Tibial artery (tissue), 4 donors: ENCODE measurements at regions not wholly inside any gene's neighbourhood (a gene's known extent, or its start where the extent isn't known, plus 50 kb on each side); places are given as distances from the start of the nearest gene placed in this dataset.

ENCODE experiments used
- DNase-seq, 2 donors: peaks; one replicate each; pipeline ENCODE4 v3.0.0-alpha.2; 2019
- H3K27ac ChIP-seq, 2 donors: fragments of 200-600 bp; sonication (generic) in 1 of 2; 1 replicate in 1 of 2; 2 replicates in 1 of 2; pipeline ENCODE4 v1.5.1; 2018 to 2019; ENCODE audit warnings: mild to moderate bottlenecking in 1 of 2
- H3K27me3 ChIP-seq, 2 donors: fragments of 200-600 bp; sonication (generic) in 1 of 2; one replicate each; pipeline versions ENCODE4 v1.5.1 to v1.6.0; 2016 to 2019
- H3K36me3 ChIP-seq, 3 donors: fragments of 200-600 bp; sonication (generic) in 2 of 3; one replicate each; pipeline ENCODE4 v1.5.1; 2016 to 2019; ENCODE audit warnings: mild to moderate bottlenecking in 2 of 3
- H3K4me1 ChIP-seq, 4 donors: fragments of 200-600 bp; sonication (generic) in 2 of 4; 1 replicate in 3 of 4; 2 replicates in 1 of 4; pipeline ENCODE4 v1.5.1; 2016 to 2019
- H3K4me3 ChIP-seq, 2 donors: fragments of 200-600 bp; sonication (generic) in 1 of 2; 1 replicate in 1 of 2; 2 replicates in 1 of 2; pipeline ENCODE4 v1.5.1; 2018 to 2019; ENCODE audit warnings: mild to moderate bottlenecking in 2 of 2
- H3K9me3 ChIP-seq, 3 donors: fragments of 200-600 bp; sonication (generic) in 1 of 3; one replicate each; pipeline ENCODE4 v1.5.1; 2016 to 2019
- intact Hi-C: fragments of 100-400 bp; cut with DNase I; formaldehyde crosslinking; loops from one replicate; pipeline ENCODE4 v1.15.0; 2023; ENCODE audit warnings: low total_unique reads
- TF ChIP-seq, protein P1 (sequence below), 2 experiments: fragments of 200-600 bp in 1 of 2; fragments of 450-650 bp in 1 of 2; IDR thresholded peaks; one replicate each; pipeline ENCODE4 v1.5.1; 2017 to 2019; ENCODE audit warnings: antibody characterized with exemption in 2 of 2, mild to moderate bottlenecking in 1 of 2, moderate library complexity in 1 of 2

DNA sequence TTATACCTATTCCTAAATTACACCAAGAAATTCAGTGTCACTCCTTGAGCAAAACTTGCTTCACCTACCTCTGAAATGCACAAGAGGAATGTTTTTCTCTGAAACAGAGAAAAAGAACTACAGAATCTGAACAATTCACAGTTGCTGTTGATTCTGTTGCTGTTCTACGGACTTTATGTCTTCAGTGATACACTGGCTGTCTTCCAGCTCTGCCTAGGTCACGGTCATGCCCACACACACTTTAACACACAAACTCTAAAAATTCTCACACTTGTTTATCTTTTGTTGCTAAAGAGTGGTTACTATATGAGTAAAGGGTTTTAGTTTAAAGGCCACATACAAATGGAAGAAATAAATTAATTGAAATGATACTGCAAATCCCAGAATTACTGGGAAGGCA is 124.4 kb upstream of the SPRY2 start:
- Histone ChIP-seq H3K4me3 (no peak overlapping the region), H3K4me1 (peaks cover 0 to 39% (median 25%) of the 10 kb centered on the region in 4 donors), H3K27ac (no peak overlapping the region), H3K27me3 (no peaks in the 10 kb centered on the region), H3K9me3 (no peaks in the 10 kb centered on the region), H3K36me3 (no peaks in the 10 kb centered on the region)
- TF ChIP-seq, protein P1, sequence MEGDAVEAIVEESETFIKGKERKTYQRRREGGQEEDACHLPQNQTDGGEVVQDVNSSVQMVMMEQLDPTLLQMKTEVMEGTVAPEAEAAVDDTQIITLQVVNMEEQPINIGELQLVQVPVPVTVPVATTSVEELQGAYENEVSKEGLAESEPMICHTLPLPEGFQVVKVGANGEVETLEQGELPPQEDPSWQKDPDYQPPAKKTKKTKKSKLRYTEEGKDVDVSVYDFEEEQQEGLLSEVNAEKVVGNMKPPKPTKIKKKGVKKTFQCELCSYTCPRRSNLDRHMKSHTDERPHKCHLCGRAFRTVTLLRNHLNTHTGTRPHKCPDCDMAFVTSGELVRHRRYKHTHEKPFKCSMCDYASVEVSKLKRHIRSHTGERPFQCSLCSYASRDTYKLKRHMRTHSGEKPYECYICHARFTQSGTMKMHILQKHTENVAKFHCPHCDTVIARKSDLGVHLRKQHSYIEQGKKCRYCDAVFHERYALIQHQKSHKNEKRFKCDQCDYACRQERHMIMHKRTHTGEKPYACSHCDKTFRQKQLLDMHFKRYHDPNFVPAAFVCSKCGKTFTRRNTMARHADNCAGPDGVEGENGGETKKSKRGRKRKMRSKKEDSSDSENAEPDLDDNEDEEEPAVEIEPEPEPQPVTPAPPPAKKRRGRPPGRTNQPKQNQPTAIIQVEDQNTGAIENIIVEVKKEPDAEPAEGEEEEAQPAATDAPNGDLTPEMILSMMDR (IDR thresholded peaks at IDR 0.05) = no peak
- intact Hi-C loops = no loop called here
- DNase-seq = no peak

DNA sequence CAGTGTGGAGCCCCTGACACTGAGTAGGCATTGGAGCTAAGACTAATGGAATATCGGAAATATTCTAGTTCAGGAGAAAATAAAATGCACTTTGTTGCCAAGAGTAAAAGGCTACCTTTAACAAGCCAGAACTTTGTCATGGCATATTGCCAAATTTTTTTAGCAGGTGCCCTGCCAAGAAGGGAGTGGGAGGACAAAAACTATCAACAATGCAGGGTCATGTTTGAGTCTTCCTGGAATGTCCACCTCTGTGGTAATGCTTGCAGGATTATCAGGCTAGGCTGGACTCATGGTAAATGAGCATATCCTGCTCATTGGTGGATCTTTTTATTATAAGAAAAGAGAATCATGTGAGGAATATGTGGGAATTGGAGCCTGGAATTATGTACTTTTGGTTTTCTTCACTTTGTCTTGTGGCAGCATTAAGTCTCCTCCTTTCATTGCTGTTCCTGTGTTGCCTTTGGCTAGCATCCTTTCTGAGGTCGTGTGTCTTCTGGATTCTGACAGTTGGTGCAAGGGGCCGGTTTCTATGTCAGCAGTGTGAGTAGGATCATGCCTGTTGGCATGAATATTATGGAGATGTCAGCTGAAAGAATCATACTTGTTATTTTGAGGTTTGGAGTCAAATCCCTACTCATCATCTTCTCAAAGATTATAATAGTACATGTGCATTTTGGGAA is 122.9 kb upstream of the SPRY2 start:
- no peaks in the 10 kb centered on the region for H3K9me3 ChIP-seq
- peak in 1 of 2 donors; percentile 55 for DNase-seq
- intact Hi-C loops = no loop called here
- TF ChIP-seq, protein P1 (IDR thresholded peaks at IDR 0.05) = no peak
- peaks cover 0 to 26% (median 14%) of the 10 kb centered on the region in 4 donors for H3K4me1 ChIP-seq
- no peaks in the 10 kb centered on the region for H3K27me3 ChIP-seq
- H3K36me3 ChIP-seq = no peaks in the 10 kb centered on the region
- H3K27ac ChIP-seq = peak overlapping the region; percentile 1 to 48
- H3K4me3 ChIP-seq = no peak overlapping the region

DNA sequence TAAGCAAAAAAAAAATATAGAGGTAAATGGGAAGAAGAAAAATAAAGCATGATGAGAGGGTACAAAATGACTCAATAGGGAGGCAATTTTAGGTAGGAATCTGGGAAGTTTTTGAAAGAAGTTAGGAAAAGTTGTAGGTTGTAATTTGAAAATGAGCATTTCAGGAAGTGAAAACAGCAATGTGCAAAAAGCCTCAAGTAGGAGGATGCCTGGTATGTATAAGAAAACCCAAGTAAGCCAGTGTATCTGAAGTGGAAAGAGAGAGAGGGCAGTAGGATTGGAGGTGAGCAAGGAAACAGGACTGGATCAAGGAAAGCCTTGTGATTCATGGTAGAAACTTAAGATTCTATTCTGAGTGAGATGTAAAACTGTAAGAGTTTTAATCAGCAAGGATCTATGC is 121.6 kb upstream of the SPRY2 start:
- no peaks in the 10 kb centered on the region for H3K36me3 ChIP-seq
- DNase-seq = no peak
- intact Hi-C loops = no loop called here
- no peak overlapping the region for H3K27ac ChIP-seq
- no peak overlapping the region for H3K4me3 ChIP-seq
- no peaks in the 10 kb centered on the region for H3K27me3 ChIP-seq
- peaks cover 0 to 17% (median 13%) of the 10 kb centered on the region in 4 donors for H3K4me1 ChIP-seq
- H3K9me3 ChIP-seq = no peaks in the 10 kb centered on the region
- TF ChIP-seq, protein P1 (IDR thresholded peaks at IDR 0.05) = no peak

DNA sequence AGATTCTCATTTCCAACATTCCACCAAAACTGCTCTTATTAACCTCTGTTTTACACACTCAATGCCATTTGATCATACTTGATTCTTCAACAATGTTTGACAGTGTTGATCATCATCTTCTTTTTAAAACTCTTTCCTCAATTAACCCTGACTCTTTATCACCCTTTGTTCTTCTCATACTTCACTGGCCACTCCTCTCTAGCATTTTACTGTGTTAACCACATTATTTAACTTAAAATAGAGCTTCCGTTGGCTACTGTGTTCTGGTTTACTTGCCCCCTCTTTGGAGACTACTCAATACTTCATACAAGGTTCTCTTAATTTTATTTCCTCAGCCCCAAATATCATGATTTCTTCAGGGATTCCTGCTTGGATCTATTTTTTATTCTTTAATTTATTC is 121.1 kb upstream of the SPRY2 start:
- intact Hi-C loops = no loop called here
- H3K9me3 ChIP-seq = no peaks in the 10 kb centered on the region
- no peak for DNase-seq

DNA sequence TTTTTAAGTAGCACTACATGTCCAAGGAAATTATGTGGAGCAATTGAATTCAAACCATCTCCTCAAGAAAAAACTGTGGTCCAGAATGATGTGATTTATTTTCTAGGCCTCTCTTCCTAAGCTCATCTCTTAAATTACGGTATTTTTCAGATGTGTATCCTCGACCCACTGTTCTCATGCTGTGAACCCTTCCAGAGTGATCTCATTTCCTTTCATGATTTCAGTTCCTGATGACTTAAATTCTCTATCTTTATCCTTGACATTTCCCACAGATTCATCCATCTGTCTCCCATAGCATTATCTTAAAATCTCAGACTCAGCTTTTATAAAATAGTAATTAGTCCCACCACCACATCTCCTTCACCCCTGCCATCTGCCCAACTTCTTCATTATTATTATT is 117.6 kb upstream of the SPRY2 start:
- H3K4me3 ChIP-seq = no peak overlapping the region
- no peaks in the 10 kb centered on the region for H3K9me3 ChIP-seq
- TF ChIP-seq, protein P1 (IDR thresholded peaks at IDR 0.05) = no peak
- no peak overlapping the region for H3K27ac ChIP-seq
- no peak for DNase-seq
- H3K27me3 ChIP-seq = no peaks in the 10 kb centered on the region
- H3K36me3 ChIP-seq = no peaks in the 10 kb centered on the region
- H3K4me1 ChIP-seq = peaks cover 0 to 6% (median 3%) of the 10 kb centered on the region in 4 donors
- intact Hi-C loops = no loop called here

More for the DNA sequence above, 121.1 kb upstream of the SPRY2 start:
- H3K27me3 ChIP-seq = no peaks in the 10 kb centered on the region
- H3K27ac ChIP-seq = no peak overlapping the region
- TF ChIP-seq, protein P1 (IDR thresholded peaks at IDR 0.05) = no peak
- H3K4me1 ChIP-seq = peaks cover 0 to 17% (median 13%) of the 10 kb centered on the region in 4 donors
- H3K4me3 ChIP-seq = no peak overlapping the region
- H3K36me3 ChIP-seq = no peaks in the 10 kb centered on the region
